Mammary epithelial cell (primary cell): ENCODE measurements at regions not wholly inside any gene's neighbourhood (a gene's known extent, or its start where the extent isn't known, plus 50 kb on each side); places are given as distances from the start of the nearest gene placed in this dataset.

Experiments used
- CTCF ChIP-seq, 2 donors: IDR thresholded peaks in 1 of 2; conservative IDR thresholded peaks in 1 of 2; 2 replicates each; pipeline ENCODE4 v1.5.1; 2011 to 2012; ENCODE audit warnings: inconsistent platforms in 2 of 2, low read length in 2 of 2, mild to moderate bottlenecking in 2 of 2, control low read depth in 1 of 2, low read depth in 1 of 2; ENCODE audit not compliant: insufficient read depth in 1 of 2; ENCODE audit errors: extremely low read depth in 1 of 2
- EZH2 ChIP-seq: IDR thresholded peaks from 2 replicates; pipeline ENCODE4 v1.6.1; 2012; ENCODE audit warnings: low read length, inconsistent platforms, borderline replicate concordance

DNA sequence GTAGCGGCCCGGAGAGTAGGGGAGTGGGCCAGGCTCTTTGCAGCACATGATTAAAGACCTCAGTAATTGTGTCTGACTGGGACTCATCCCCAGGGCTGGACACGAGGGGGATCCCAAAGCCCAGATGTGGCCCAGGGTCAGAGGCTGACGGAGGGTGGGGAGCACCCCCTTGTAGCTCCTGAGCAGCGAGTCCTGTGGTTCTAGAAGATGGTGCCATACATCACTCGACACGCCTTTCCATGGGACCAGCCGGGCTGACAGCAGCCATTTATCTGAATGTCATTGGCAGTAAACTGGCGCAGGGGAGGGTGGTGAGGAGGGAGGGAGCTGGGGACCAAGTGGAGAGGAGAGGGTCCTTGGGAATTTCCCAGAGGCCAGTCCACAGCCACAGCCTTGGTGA, 65.1 kb upstream of the FAM222A start:
- TF ChIP-seq CTCF (conservative IDR thresholded peaks at IDR 0.05 in 1 of 2, IDR thresholded peaks at IDR 0.05 in 1 of 2; ENCODE audit: extremely low read depth in 1 of 2, insufficient read depth in 1 of 2, low read depth in 1 of 2, low read length in 2 of 2) (no peak), EZH2 (no peak)
